ENCODE measurements at regions not wholly inside any gene's neighbourhood (a gene's known extent, or its start where the extent isn't known, plus 50 kb on each side); places are given as distances from the start of the nearest gene placed in this dataset.
A peak's percentile ranks its signal among the peaks of the same experiment; 100 is the strongest.
"Not testable (repeated sequence)": the region's sequence is repeated elsewhere in the genome, so short reads cannot be mapped to it uniquely, and the experiment has no call there.

- no peak overlapping the region for H3K4me3 ChIP-seq (ENCODE audit: low read length in 2 of 2)
- H3K36me3 ChIP-seq (ENCODE audit: control insufficient read depth in 1 of 2, insufficient read depth in 2 of 2, low read length in 1 of 2), result no peaks in the 10 kb centered on the region
- 0 to 100% methylated on average over 1 of the region's 1 CpG for WGBS, 2 donors
- no peak overlapping the region for H3K27ac ChIP-seq (ENCODE audit: low read depth in 1 of 2, low read length in 2 of 2)
- no peaks in the 10 kb centered on the region for H3K27me3 ChIP-seq (ENCODE audit: control insufficient read depth in 1 of 2, insufficient read depth in 2 of 2, low read length in 1 of 2)
- intact Hi-C loops (cut with DNase I), result no loop called here
- ATAC-seq (ENCODE audit: low FRiP score) (no peak), DNase-seq (no peak)
- H3K4me1 ChIP-seq (ENCODE audit: control insufficient read depth in 1 of 2, insufficient read depth in 2 of 2, low read length in 2 of 2), result no peaks in the 10 kb centered on the region
- no peaks in the 10 kb centered on the region for H3K9me3 ChIP-seq (ENCODE audit: control insufficient read depth, low read length)
These were observed 224.8 kb upstream of the VLDLR start for GRCh38 chr9:2396622-2397285.

- H3K9me3 ChIP-seq (ENCODE audit: control insufficient read depth, low read length); H3K4me1 ChIP-seq (ENCODE audit: control insufficient read depth in 1 of 2, insufficient read depth in 2 of 2, low read length in 2 of 2); H3K27ac ChIP-seq (ENCODE audit: low read depth in 1 of 2, low read length in 2 of 2); DNase-seq; H3K36me3 ChIP-seq (ENCODE audit: control insufficient read depth in 1 of 2, insufficient read depth in 2 of 2, low read length in 1 of 2); intact Hi-C loops (cut with DNase I); H3K4me3 ChIP-seq (ENCODE audit: low read length in 2 of 2); H3K27me3 ChIP-seq (ENCODE audit: control insufficient read depth in 1 of 2, insufficient read depth in 2 of 2, low read length in 1 of 2); ATAC-seq (ENCODE audit: low FRiP score): not testable (repeated sequence)
These were observed 223.7 kb upstream of the VLDLR start for GRCh38 chr9:2397875-2398274.

GRCh38 chr9:2401746-2402145 lies 219.8 kb upstream of the VLDLR start:
- H3K9me3 ChIP-seq (ENCODE audit: control insufficient read depth, low read length); H3K27me3 ChIP-seq (ENCODE audit: control insufficient read depth in 1 of 2, insufficient read depth in 2 of 2, low read length in 1 of 2); H3K36me3 ChIP-seq (ENCODE audit: control insufficient read depth in 1 of 2, insufficient read depth in 2 of 2, low read length in 1 of 2); intact Hi-C loops (cut with DNase I); H3K4me3 ChIP-seq (ENCODE audit: low read length in 2 of 2); ATAC-seq (ENCODE audit: low FRiP score); H3K27ac ChIP-seq (ENCODE audit: low read depth in 1 of 2, low read length in 2 of 2); DNase-seq; H3K4me1 ChIP-seq (ENCODE audit: control insufficient read depth in 1 of 2, insufficient read depth in 2 of 2, low read length in 2 of 2): not testable (repeated sequence)
- 2 to 14% methylated on average over 3 of the region's 3 CpGs for WGBS, 2 donors

GRCh38 chr9:2403701-2404100 lies 217.9 kb upstream of the VLDLR start:
- Histone ChIP-seq H3K27me3 (ENCODE audit: control insufficient read depth in 1 of 2, insufficient read depth in 2 of 2, low read length in 1 of 2) (no peaks in the 10 kb centered on the region), H3K36me3 (ENCODE audit: control insufficient read depth in 1 of 2, insufficient read depth in 2 of 2, low read length in 1 of 2) (no peaks in the 10 kb centered on the region), H3K9me3 (ENCODE audit: control insufficient read depth, low read length) (peaks cover 4% of the 10 kb centered on the region), H3K4me3 (ENCODE audit: low read length in 2 of 2) (no peak overlapping the region), H3K4me1 (ENCODE audit: control insufficient read depth in 1 of 2, insufficient read depth in 2 of 2, low read length in 2 of 2) (no peaks in the 10 kb centered on the region), H3K27ac (ENCODE audit: low read depth in 1 of 2, low read length in 2 of 2) (no peak overlapping the region)
- DNase-seq (no peak), ATAC-seq (ENCODE audit: low FRiP score) (no peak)
- 0 to 96% methylated on average over 1 of the region's 1 CpG for WGBS, 2 donors
- intact Hi-C loops (cut with DNase I), result no loop called here

- no peaks in the 10 kb centered on the region for H3K36me3 ChIP-seq (ENCODE audit: control insufficient read depth in 1 of 2, insufficient read depth in 2 of 2, low read length in 1 of 2)
- DNase-seq (no peak), ATAC-seq (ENCODE audit: low FRiP score) (peak; percentile 15)
- H3K9me3 ChIP-seq (ENCODE audit: control insufficient read depth, low read length), result peaks cover 4% of the 10 kb centered on the region
- no peak overlapping the region for H3K4me3 ChIP-seq (ENCODE audit: low read length in 2 of 2)
- no peak overlapping the region for H3K27ac ChIP-seq (ENCODE audit: low read depth in 1 of 2, low read length in 2 of 2)
- H3K27me3 ChIP-seq (ENCODE audit: control insufficient read depth in 1 of 2, insufficient read depth in 2 of 2, low read length in 1 of 2), result no peaks in the 10 kb centered on the region
- intact Hi-C loops (cut with DNase I), result no loop called here
- 89 to 93% methylated on average over 12 of the region's 12 CpGs for WGBS, 2 donors
- H3K4me1 ChIP-seq (ENCODE audit: control insufficient read depth in 1 of 2, insufficient read depth in 2 of 2, low read length in 2 of 2), result no peaks in the 10 kb centered on the region
These were observed 215.3 kb upstream of the VLDLR start for GRCh38 chr9:2406252-2406651.

- H3K4me1 ChIP-seq (ENCODE audit: control insufficient read depth in 1 of 2, insufficient read depth in 2 of 2, low read length in 2 of 2), result no peaks in the 10 kb centered on the region
- intact Hi-C loops (cut with DNase I), result no loop called here
- no peak for DNase-seq
- H3K27ac ChIP-seq (ENCODE audit: low read depth in 1 of 2, low read length in 2 of 2), result no peak overlapping the region
- no peak for ATAC-seq (ENCODE audit: low FRiP score)
- H3K27me3 ChIP-seq (ENCODE audit: control insufficient read depth in 1 of 2, insufficient read depth in 2 of 2, low read length in 1 of 2), result no peaks in the 10 kb centered on the region
- H3K4me3 ChIP-seq (ENCODE audit: low read length in 2 of 2), result no peak overlapping the region
- 79% methylated on average over 7 of the region's 7 CpGs for WGBS, 2 donors
- peaks cover 4% of the 10 kb centered on the region for H3K9me3 ChIP-seq (ENCODE audit: control insufficient read depth, low read length)
- no peaks in the 10 kb centered on the region for H3K36me3 ChIP-seq (ENCODE audit: control insufficient read depth in 1 of 2, insufficient read depth in 2 of 2, low read length in 1 of 2)
These were observed 214.1 kb upstream of the VLDLR start for GRCh38 chr9:2407450-2407849.

- no peaks in the 10 kb centered on the region for H3K27me3 ChIP-seq (ENCODE audit: control insufficient read depth in 1 of 2, insufficient read depth in 2 of 2, low read length in 1 of 2)
- no peaks in the 10 kb centered on the region for H3K36me3 ChIP-seq (ENCODE audit: control insufficient read depth in 1 of 2, insufficient read depth in 2 of 2, low read length in 1 of 2)
- DNase-seq (no peak), ATAC-seq (ENCODE audit: low FRiP score) (no peak)
- WGBS, 2 donors, result 15 to 25% methylated on average over 8 of the region's 8 CpGs
- intact Hi-C loops (cut with DNase I), result no loop called here
- H3K27ac ChIP-seq (ENCODE audit: low read depth in 1 of 2, low read length in 2 of 2), result no peak overlapping the region
- no peak overlapping the region for H3K4me3 ChIP-seq (ENCODE audit: low read length in 2 of 2)
- H3K4me1 ChIP-seq (ENCODE audit: control insufficient read depth in 1 of 2, insufficient read depth in 2 of 2, low read length in 2 of 2), result no peaks in the 10 kb centered on the region
- H3K9me3 ChIP-seq (ENCODE audit: control insufficient read depth, low read length), result no peaks in the 10 kb centered on the region
These were observed 209.9 kb upstream of the VLDLR start for GRCh38 chr9:2411459-2412215.

GRCh38 chr9:2413160-2413805 lies 208.3 kb upstream of the VLDLR start:
- H3K9me3 ChIP-seq (ENCODE audit: control insufficient read depth, low read length), result no peaks in the 10 kb centered on the region
- intact Hi-C loops (cut with DNase I), result no loop called here
- DNase-seq (no peak), ATAC-seq (ENCODE audit: low FRiP score) (no peak)
- no peak overlapping the region for H3K4me3 ChIP-seq (ENCODE audit: low read length in 2 of 2)
- no peaks in the 10 kb centered on the region for H3K36me3 ChIP-seq (ENCODE audit: control insufficient read depth in 1 of 2, insufficient read depth in 2 of 2, low read length in 1 of 2)
- H3K27me3 ChIP-seq (ENCODE audit: control insufficient read depth in 1 of 2, insufficient read depth in 2 of 2, low read length in 1 of 2), result no peaks in the 10 kb centered on the region
- no peak overlapping the region for H3K27ac ChIP-seq (ENCODE audit: low read depth in 1 of 2, low read length in 2 of 2)
- no peaks in the 10 kb centered on the region for H3K4me1 ChIP-seq (ENCODE audit: control insufficient read depth in 1 of 2, insufficient read depth in 2 of 2, low read length in 2 of 2)
- 56 to 64% methylated on average over 4 of the region's 4 CpGs for WGBS, 2 donors

GRCh38 chr9:2414465-2414864 lies 207.1 kb upstream of the VLDLR start:
- peaks cover 0 to 2% of the 10 kb centered on the region in 2 donors for H3K36me3 ChIP-seq (ENCODE audit: control insufficient read depth in 1 of 2, insufficient read depth in 2 of 2, low read length in 1 of 2)
- intact Hi-C loops (cut with DNase I), result no loop called here
- no peak overlapping the region for H3K4me3 ChIP-seq (ENCODE audit: low read length in 2 of 2)
- ATAC-seq (ENCODE audit: low FRiP score), result no peak
- no peak overlapping the region for H3K27ac ChIP-seq (ENCODE audit: low read depth in 1 of 2, low read length in 2 of 2)
- no peaks in the 10 kb centered on the region for H3K27me3 ChIP-seq (ENCODE audit: control insufficient read depth in 1 of 2, insufficient read depth in 2 of 2, low read length in 1 of 2)
- H3K4me1 ChIP-seq (ENCODE audit: control insufficient read depth in 1 of 2, insufficient read depth in 2 of 2, low read length in 2 of 2), result no peaks in the 10 kb centered on the region
- no peaks in the 10 kb centered on the region for H3K9me3 ChIP-seq (ENCODE audit: control insufficient read depth, low read length)
- 83 to 93% methylated on average over 2 of the region's 2 CpGs for WGBS, 2 donors
- DNase-seq, result no peak
